ENCODE measurements at regions not wholly inside any gene's neighbourhood (a gene's known extent, or its start where the extent isn't known, plus 50 kb on each side); places are given as distances from the start of the nearest gene placed in this dataset.

- DNase-seq: no peak
Observed at GRCh38 chr3:67863869-67864268, 209.5 kb upstream of the SUCLG2 start.

GRCh38 chr3:67860429-67860828 is 206.0 kb upstream of the SUCLG2 start:
- no peak for DNase-seq

GRCh38 chr3:67858492-67858891 is 204.1 kb upstream of the SUCLG2 start:
- no peak for DNase-seq

GRCh38 chr3:67856718-67857117 is 202.3 kb upstream of the SUCLG2 start:
- no peak for DNase-seq

- DNase-seq: no peak
Observed at GRCh38 chr3:67854663-67855062, 200.3 kb upstream of the SUCLG2 start.

- no peak for DNase-seq
Observed at GRCh38 chr3:67853520-67853919, 199.1 kb upstream of the SUCLG2 start.

- no peak for DNase-seq
Observed at GRCh38 chr3:67848299-67848698, 193.9 kb upstream of the SUCLG2 start.

GRCh38 chr3:67846166-67846565 is 191.8 kb upstream of the SUCLG2 start:
- no peak for DNase-seq

GRCh38 chr3:67832817-67833216 is 178.4 kb upstream of the SUCLG2 start:
- no peak for DNase-seq

- DNase-seq: no peak
Observed at GRCh38 chr3:67831262-67831661, 176.8 kb upstream of the SUCLG2 start.

GRCh38 chr3:67828486-67829010 is 174.1 kb upstream of the SUCLG2 start:
- DNase-seq: no peak

- no peak for DNase-seq
Observed at GRCh38 chr3:67821135-67821534, 166.7 kb upstream of the SUCLG2 start.

- DNase-seq: no peak
Observed at GRCh38 chr3:67819447-67819846, 165.0 kb upstream of the SUCLG2 start.

GRCh38 chr3:67809370-67809935 is 155.0 kb upstream of the SUCLG2 start:
- DNase-seq: no peak

- DNase-seq: no peak
Observed at GRCh38 chr3:67808906-67809305, 154.5 kb upstream of the SUCLG2 start.

GRCh38 chr3:67804578-67804977 is 150.2 kb upstream of the SUCLG2 start:
- no peak for DNase-seq

- DNase-seq: no peak
Observed at GRCh38 chr3:67804089-67804488, 149.7 kb upstream of the SUCLG2 start.

- DNase-seq: no peak
Observed at GRCh38 chr3:67798412-67798811, 144.0 kb upstream of the SUCLG2 start.

- DNase-seq: no peak
Observed at GRCh38 chr3:67791620-67792019, 137.2 kb upstream of the SUCLG2 start.

GRCh38 chr3:67790043-67790442 is 135.6 kb upstream of the SUCLG2 start:
- peak; percentile 53 for DNase-seq

GRCh38 chr3:67788396-67788795 is 134.0 kb upstream of the SUCLG2 start:
- DNase-seq: no peak

GRCh38 chr3:67783281-67784250 is 129.2 kb upstream of the SUCLG2 start:
- no peak for DNase-seq

- DNase-seq: no peak
Observed at GRCh38 chr3:67781871-67782270, 127.5 kb upstream of the SUCLG2 start.

- no peak for DNase-seq
Observed at GRCh38 chr3:67781218-67781617, 126.8 kb upstream of the SUCLG2 start.
